Osteoblast (primary cell): ENCODE measurements at regions not wholly inside any gene's neighbourhood (a gene's known extent, or its start where the extent isn't known, plus 50 kb on each side); places are given as distances from the start of the nearest gene placed in this dataset.

Source experiments
- DNase-seq: peaks from one replicate; pipeline ENCODE4 v3.0.0; 2011; ENCODE audit warnings: low spot score, mixed read lengths; ENCODE audit not compliant: insufficient read length; ENCODE audit errors: missing footprints
- H2AFZ ChIP-seq: 2 replicates; pipeline ENCODE4 v1.6.0; 2011; ENCODE audit warnings: mild to moderate bottlenecking, low read length
- H3K27ac ChIP-seq: 2 replicates; pipeline ENCODE4 v1.5.1; 2011; ENCODE audit warnings: mild to moderate bottlenecking, low read depth, low read length, moderate library complexity
- H3K27me3 ChIP-seq: 2 replicates; pipeline ENCODE4 v1.6.0; 2012; ENCODE audit warnings: mild to moderate bottlenecking, control low read depth, inconsistent platforms, low read length, moderate library complexity; ENCODE audit not compliant: insufficient read depth
- H3K36me3 ChIP-seq: 2 replicates; pipeline ENCODE4 v1.5.1; 2011; ENCODE audit warnings: mild to moderate bottlenecking, low read length, control low read depth, moderate library complexity; ENCODE audit not compliant: insufficient read depth
- H3K4me1 ChIP-seq: 2 replicates; pipeline ENCODE4 v1.5.1; 2011; ENCODE audit warnings: mild to moderate bottlenecking, low read length, control low read depth, moderate library complexity; ENCODE audit not compliant: insufficient read depth
- H3K4me2 ChIP-seq: 2 replicates; pipeline ENCODE4 v1.6.0; 2011; ENCODE audit warnings: mild to moderate bottlenecking, low read length; ENCODE audit not compliant: insufficient read depth
- H3K4me3 ChIP-seq: fragments of 200-600 bp; sonication (generic); 3 replicates; pipeline ENCODE4 v1.5.1; 2012; ENCODE audit warnings: mild to moderate bottlenecking, low read length, inconsistent platforms; ENCODE audit not compliant: insufficient read depth
- H3K79me2 ChIP-seq: 2 replicates; pipeline ENCODE4 v1.6.0; 2012; ENCODE audit warnings: mild to moderate bottlenecking, low read length, control low read depth, inconsistent platforms; ENCODE audit not compliant: insufficient read depth
- H3K9me3 ChIP-seq: 2 replicates; pipeline ENCODE4 v1.5.1; 2011; ENCODE audit warnings: low read depth, low read length, control low read depth
- H4K20me1 ChIP-seq: 2 replicates; pipeline ENCODE4 v1.6.0; 2012; ENCODE audit warnings: mild to moderate bottlenecking, low read length, control low read depth; ENCODE audit not compliant: insufficient read depth
- TF ChIP-seq, protein P1 (sequence below): IDR thresholded peaks from 2 replicates; pipeline ENCODE4 v1.5.1; 2011; ENCODE audit warnings: mild to moderate bottlenecking, low read depth, low read length, moderate library complexity; ENCODE audit errors: extremely low read depth

DNA sequence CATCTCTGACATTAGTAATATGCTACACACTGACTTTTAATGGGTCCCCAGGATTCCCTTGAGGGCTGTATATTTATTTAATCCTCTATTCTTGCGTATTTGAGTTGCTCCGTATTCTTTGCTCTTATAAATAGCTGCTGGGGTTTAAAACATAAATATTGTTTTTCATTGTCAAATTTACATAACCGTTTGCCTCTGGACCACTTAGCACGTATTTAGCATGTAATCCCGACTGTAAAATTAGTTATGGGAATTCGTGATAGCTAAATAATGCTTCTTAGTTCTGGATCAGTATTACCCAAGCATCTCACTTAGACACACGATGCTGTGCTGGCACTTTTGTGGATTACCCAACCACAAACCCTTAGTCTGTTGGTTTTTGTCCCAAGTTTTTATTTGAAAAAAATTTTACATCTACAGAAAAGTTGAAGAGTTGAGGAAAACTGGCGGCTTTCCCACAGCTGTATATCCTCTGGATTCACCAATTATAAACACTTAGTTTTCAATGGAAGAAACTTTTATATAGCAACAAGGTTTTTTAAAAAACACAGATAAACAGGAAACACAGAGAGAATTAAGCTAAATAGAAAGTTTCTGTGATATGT is 296.8 kb upstream of the TPM1 start:
- TF ChIP-seq, protein P1, sequence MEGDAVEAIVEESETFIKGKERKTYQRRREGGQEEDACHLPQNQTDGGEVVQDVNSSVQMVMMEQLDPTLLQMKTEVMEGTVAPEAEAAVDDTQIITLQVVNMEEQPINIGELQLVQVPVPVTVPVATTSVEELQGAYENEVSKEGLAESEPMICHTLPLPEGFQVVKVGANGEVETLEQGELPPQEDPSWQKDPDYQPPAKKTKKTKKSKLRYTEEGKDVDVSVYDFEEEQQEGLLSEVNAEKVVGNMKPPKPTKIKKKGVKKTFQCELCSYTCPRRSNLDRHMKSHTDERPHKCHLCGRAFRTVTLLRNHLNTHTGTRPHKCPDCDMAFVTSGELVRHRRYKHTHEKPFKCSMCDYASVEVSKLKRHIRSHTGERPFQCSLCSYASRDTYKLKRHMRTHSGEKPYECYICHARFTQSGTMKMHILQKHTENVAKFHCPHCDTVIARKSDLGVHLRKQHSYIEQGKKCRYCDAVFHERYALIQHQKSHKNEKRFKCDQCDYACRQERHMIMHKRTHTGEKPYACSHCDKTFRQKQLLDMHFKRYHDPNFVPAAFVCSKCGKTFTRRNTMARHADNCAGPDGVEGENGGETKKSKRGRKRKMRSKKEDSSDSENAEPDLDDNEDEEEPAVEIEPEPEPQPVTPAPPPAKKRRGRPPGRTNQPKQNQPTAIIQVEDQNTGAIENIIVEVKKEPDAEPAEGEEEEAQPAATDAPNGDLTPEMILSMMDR: no peak
- no peak overlapping the region for H3K4me3 ChIP-seq
- DNase-seq: no peak
- no peaks in the 10 kb centered on the region for H3K36me3 ChIP-seq
- H2AFZ ChIP-seq: no peak overlapping the region
- peak overlapping the region; percentile 66 for H3K27ac ChIP-seq
- H3K4me2 ChIP-seq: peak overlapping the region; percentile 36
- H4K20me1 ChIP-seq: no peaks in the 10 kb centered on the region
- peaks cover 48% of the 10 kb centered on the region for H3K4me1 ChIP-seq
- no peaks in the 10 kb centered on the region for H3K27me3 ChIP-seq
- H3K9me3 ChIP-seq: no peaks in the 10 kb centered on the region
- H3K79me2 ChIP-seq: no peaks in the 10 kb centered on the region

DNA sequence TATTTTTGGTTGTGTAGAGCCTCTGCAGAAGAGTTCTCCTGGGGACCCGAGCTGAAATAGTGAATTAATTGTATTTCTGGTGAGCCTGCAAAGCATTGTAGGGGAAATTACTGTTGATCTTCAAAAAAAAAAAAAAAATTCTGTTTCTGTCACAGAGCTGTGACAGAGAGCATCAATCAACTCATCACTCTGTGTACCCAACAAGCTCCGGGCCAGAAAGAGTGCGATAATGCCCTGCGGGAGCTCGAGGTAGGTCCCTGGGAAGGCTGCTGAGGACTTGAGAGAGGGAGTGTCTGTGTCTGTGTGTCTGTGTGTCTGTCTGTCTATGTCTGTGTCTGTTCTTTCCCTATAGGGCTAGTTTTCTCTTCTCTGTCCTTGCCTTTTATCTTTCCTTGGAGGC is 294.4 kb upstream of the TPM1 start:
- no peak overlapping the region for H3K27ac ChIP-seq
- peaks cover 53% of the 10 kb centered on the region for H3K4me1 ChIP-seq
- H3K36me3 ChIP-seq: no peaks in the 10 kb centered on the region
- no peak for DNase-seq
- H3K27me3 ChIP-seq: no peaks in the 10 kb centered on the region
- H4K20me1 ChIP-seq: no peaks in the 10 kb centered on the region
- no peaks in the 10 kb centered on the region for H3K79me2 ChIP-seq
- H3K9me3 ChIP-seq: no peaks in the 10 kb centered on the region
- H3K4me3 ChIP-seq: no peak overlapping the region
- no peak overlapping the region for H3K4me2 ChIP-seq
- TF ChIP-seq, protein P1: no peak
- no peak overlapping the region for H2AFZ ChIP-seq

DNA sequence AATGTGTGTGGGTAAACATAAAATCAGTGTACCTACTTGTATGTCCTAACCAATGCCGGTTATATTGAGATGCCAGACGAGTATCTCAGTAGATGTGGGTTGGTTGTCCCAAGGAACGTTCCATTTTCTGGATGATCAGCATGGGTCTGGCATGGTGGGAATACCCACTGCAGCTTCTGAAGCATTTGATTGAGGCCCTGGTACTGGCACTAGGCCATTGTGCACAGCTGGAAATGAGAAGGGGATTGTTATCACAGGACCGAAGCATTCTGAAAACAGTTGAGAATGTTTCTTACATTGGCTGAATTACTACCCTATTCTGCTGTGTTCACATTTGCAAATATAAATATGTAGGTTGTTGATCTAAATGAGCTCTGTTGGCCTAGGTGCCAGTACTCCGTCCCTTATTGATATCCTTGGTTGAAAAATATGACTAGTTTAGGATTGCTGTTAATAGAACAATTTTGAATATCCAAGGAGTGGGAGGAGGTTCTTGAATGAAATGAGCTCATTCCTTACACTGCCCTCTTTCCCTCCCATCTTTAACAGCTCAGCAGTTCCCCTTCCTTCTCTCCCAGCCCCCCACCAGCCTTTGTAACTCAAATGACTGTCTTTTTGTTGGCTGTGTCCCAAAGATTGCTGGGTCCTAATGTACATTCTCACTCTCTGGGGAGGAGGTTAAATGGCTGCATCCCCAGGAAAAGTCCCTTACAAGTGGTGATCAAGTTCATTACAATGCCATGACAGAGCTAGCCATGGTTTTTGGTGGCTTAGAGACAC is 293.3 kb upstream of the TPM1 start:
- no peaks in the 10 kb centered on the region for H3K27me3 ChIP-seq
- H4K20me1 ChIP-seq: no peaks in the 10 kb centered on the region
- DNase-seq: no peak
- no peak overlapping the region for H3K27ac ChIP-seq
- peaks cover 55% of the 10 kb centered on the region for H3K4me1 ChIP-seq
- TF ChIP-seq, protein P1: no peak
- peak overlapping the region; percentile 17 for H2AFZ ChIP-seq
- peak overlapping the region; percentile 9 for H3K4me2 ChIP-seq
- no peak overlapping the region for H3K4me3 ChIP-seq
- H3K36me3 ChIP-seq: no peaks in the 10 kb centered on the region
- H3K9me3 ChIP-seq: no peaks in the 10 kb centered on the region
- no peaks in the 10 kb centered on the region for H3K79me2 ChIP-seq

DNA sequence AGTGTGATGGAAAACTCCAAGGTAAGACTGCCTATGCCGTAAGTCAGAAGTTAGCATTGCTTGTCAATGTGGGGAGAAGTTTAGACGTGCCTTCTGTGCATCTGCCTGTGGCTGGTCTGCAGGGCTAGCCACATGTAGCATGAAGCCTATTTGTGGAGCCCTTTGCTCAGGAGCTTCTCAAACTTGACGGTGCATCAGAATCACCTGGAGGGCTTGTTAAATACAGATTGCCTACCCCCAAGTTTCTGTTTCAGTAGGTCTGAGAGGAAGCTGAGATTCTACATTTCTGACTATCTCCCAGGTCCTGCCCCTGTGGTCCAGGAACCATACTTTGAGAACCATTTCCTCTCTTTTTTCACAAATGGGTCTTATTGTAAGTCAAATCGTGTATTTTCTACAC is 292.1 kb upstream of the TPM1 start:
- H3K4me1 ChIP-seq: peaks cover 54% of the 10 kb centered on the region
- no peaks in the 10 kb centered on the region for H3K27me3 ChIP-seq
- no peaks in the 10 kb centered on the region for H3K36me3 ChIP-seq
- no peak overlapping the region for H3K4me3 ChIP-seq
- H3K27ac ChIP-seq: no peak overlapping the region
- no peak overlapping the region for H2AFZ ChIP-seq
- no peaks in the 10 kb centered on the region for H3K79me2 ChIP-seq
- TF ChIP-seq, protein P1: no peak
- H4K20me1 ChIP-seq: no peaks in the 10 kb centered on the region
- no peak overlapping the region for H3K4me2 ChIP-seq
- H3K9me3 ChIP-seq: no peaks in the 10 kb centered on the region
- DNase-seq: no peak
